NCI-H1694 treated with DMSO at 0.1 percent for 48 hours (cell line): ENCODE measurements at regions not wholly inside any gene's neighbourhood (a gene's known extent, or its start where the extent isn't known, plus 50 kb on each side); places are given as distances from the start of the nearest gene placed in this dataset.
"Not testable (repeated sequence)": the region's sequence is repeated elsewhere in the genome, so short reads cannot be mapped to it uniquely, and the experiment has no call there.

Experiments used
- DNase-seq: peaks from one replicate; lab custom pipeline; 2025; lab: John Stamatoyannopoulos, UW

DNA sequence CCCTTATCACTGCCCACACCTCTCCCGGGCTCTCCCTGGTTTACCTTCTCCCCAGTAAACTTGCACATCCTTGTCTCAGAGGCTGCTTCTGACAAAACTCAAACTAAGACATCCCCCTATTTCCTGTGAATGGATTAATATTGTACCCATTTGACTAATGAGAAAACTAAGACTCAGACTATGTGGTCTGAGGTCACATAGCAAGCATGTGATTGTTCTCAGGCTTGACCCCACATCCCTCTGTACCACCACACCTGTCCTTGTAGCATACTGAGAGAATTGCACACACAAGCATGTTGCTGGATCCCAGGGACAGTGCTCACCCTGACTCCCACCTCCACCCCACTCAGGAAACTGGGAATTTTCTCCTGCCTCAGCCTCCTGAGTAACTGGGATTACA lies 90.7 kb upstream of the HES1 start:
- no peak for DNase-seq

GRCh38 chr3:194045919-194046318 lies 90.0 kb upstream of the HES1 start:
- DNase-seq: no peak

DNA sequence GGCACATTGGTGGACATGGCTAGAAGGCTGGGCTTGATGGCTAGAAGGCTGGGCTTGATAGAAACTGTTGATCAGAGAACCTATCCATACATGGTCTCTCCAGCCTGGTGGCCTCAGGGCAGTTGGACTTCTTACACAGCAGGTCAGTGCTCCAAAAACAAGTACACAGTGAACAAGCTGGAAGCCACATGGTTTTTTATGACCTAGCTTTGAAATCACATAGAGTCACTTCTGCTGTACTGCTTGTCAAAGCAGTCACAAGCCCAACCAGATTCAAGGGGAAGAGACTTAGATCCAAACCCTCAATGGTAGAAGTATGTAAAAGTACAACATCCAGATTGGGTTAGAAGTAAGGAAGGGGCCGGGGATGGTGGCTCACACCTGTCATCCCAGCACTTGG lies 89.4 kb upstream of the HES1 start:
- DNase-seq: no peak

DNA sequence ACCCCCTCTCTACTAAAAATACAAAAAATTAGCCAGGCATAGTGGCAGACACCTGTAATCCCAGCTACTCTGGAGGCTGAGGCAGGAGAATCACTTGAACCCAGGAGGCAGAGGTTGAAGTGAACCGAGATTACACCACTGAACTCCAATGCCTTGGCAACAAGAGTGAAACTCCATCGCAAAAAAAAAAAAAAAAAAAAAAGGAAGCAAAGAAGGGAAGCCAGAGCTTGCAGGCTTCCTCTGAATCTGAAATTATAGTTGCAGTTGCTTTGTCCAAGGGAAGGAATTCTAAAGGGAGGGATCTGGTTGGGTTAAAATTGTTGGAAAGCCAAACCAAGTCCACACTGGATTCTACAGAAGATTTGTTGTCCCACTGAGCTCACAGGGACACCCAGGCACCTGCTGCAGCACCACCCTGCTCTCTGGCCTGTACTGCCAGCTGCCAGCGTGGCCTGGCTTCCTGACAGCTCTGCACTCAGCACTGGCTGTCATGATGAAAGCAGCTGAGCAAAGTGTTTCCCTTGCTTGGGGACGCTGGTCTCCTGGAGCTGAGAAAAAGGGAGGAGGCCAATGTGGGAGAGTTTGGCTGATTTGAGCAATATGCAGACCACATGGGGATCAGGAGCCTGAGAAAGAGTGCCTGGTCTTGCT lies 88.8 kb upstream of the HES1 start:
- DNase-seq: peak; percentile 33

- DNase-seq: no peak
Observed at GRCh38 chr3:194049394-194049793, 86.6 kb upstream of the HES1 start.

DNA sequence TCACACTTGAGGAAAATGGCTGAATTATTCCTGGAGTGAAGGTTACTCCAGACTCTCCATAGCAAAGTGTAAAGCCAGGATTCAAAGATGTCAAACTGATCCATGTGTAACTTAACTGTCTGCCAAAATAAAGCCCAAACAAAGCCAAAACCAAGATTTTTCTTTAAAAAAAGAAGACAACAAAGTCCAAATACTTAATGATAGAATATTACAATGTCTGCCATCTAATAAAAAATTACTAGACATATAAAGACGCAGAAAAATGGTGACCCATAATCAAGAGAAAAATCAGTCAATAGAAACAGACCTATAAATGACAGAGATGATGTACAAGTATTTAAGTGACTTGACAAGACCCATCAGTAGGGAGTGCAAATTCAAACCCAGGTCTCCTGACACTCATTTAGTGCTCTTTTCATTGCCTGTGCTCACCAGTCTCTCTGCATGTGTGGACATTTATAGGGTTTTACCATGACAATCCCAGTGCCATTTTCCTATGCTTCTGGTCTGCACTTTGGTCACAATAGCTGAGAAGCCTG lies 85.1 kb upstream of the HES1 start:
- no peak for DNase-seq

- no peak for DNase-seq
Observed at GRCh38 chr3:194051366-194052149, 84.4 kb upstream of the HES1 start.

DNA sequence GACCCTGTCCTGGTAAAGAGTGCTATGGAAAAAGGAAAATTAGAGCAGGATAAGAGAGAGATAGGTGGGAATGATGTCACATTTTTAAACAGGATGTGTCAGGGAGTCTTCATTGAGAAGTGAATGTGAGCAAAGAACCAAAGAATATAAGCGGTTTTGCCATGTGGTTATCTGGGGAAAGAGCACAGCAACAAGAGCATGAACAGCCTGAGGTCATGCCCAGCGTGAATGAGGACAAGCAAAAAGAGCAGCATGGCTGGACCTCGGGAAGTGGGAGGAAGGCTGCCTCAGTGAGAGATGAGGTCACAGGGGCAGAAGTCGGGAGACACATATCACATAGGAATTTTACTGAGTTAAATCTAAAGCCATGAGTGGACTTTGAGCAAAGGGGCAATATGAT lies 82.8 kb upstream of the HES1 start:
- no peak for DNase-seq

- no peak for DNase-seq
Observed at GRCh38 chr3:194054016-194054415, 81.9 kb upstream of the HES1 start.

DNA sequence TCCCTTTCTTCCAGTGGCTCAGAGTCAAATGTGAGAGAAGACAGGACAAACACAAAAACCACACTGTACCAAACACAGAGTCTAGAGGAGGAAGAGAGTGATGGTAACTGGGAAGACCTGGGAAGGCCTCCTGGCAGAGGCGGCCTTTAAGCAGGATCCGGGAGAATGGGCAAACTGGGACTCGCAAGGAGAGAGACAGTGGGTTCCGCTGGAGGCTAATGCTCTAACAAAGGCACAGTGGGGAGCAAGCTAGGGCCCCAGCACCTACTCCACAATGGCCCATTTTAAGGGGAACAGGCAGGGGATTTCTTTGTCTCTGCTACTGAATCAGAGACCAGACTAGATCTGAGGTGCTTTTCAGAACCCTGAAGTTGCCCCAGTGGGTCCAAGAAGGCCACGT lies 81.4 kb upstream of the HES1 start:
- no peak for DNase-seq

DNA sequence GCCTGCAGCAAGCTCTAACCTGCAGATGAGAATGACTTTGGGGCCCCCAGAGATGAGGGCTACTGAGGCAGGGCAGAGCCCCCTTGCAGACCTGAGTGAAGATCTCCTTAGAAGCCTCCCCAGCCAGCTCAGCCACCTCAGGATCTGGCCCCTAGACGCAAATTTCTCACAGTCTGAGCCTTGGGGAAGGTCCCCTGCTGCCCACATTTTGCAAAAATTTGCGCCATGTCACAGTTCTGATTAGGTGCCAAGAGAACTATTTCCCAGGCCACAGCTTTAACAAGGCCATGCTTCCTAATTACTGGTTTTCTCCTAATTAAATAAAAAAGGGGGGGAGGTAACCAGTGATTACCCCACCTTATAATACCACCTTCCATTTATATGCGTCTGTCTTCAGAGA lies 81.0 kb upstream of the HES1 start:
- DNase-seq: no peak

- DNase-seq: not testable (repeated sequence)
Observed at GRCh38 chr3:194056323-194056722, 79.6 kb upstream of the HES1 start.

DNA sequence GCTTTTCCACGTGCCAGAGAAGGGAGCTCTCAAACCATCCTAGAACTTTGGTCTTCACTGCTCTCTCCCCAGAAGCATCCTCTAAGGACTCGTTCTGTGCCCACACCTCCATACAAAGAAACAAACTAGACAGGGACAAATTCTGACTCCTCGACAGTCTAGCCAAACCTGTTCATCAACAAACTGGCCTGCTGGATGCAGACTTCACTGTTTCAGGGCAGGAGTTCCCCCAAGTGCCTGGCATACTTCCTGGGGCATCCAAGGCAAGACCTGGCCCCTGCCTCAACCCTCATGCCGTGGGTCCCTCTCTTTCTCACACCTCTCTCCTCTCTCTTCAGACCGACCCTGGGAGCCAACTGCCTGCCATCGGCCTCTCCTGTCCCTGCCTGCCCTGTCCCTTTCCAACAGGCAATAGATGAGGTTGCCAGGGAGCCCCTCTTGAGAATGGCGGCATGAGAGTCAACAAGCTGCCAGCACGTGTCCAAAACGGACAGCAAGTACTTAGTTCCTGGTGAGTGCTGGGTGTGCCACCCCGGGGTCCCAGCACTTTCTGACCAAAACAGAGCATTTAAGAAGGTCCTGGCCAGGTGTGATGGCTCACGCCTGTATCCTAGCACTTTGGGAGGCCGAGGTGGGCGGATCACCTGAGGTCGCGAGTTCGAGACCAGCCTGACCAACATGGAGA lies 79.1 kb upstream of the HES1 start:
- DNase-seq: no peak

GRCh38 chr3:194057570-194058188 lies 78.3 kb upstream of the HES1 start:
- no peak for DNase-seq

DNA sequence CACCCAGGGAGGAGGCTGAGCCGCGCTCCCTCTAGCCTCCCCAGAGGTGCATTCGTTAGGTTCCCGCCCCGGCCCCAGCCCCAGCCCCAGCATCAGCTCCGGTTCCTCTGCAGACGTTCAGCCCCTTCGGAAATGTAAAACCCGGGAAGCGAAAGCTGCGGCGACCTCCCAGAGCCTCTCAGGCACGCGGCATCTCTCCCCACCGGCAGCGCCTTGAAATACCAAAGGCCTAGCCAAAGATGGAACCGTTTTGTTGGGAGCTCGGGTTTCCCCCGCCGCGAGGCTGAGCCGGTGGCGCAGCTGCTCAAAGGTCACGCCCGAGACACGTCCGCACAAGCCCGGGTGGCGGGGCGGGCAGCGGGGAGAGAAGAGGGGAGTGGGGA lies 77.8 kb upstream of the HES1 start:
- peak; percentile 51 for DNase-seq

GRCh38 chr3:194058753-194059152 lies 77.2 kb upstream of the HES1 start:
- DNase-seq: no peak

DNA sequence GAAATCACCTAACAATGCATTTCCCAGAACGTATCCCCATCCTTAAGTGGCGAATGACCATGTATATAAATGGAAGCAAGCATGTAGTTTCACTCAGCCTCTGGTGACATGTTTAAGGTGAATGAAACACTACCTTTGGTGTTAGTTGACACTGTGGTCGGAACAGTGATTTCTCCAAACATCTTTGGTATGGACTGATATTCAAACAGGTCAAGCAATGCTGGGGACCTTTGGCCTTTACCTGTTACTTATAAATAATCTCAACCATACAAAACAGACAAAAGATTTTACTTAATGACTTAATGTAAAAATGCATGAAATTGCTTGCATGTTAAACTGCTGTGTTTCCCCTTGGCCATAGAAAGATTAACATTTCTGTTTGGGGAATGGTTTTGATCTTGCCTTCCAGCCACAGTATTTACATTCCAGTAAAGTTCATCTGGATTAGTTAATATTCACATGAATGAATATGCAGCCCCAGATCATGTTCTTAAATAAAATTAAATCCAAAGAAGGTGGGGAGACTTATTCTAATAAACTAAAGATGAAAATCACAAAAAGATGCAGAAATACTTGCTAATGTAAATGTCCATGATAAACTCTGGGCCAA lies 74.4 kb upstream of the HES1 start:
- no peak for DNase-seq

DNA sequence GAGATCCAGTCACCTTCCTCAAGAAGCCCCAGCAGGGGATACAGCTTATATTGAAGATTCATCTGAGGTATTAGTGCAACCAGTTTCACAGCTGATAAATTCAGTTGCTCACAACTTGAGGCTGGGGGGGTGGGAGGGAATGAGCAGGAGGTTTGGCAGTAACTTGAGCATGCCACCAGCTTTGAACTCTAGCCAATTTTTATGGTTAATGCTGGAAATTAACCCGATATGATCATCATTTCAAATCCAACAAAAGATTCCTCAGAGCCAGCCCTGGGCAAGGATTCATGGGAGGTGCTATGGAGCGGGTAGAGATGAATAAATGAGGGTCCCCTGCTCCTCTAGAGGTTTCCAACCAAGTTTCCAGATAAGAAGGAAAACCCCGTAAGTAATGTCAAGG lies 73.1 kb upstream of the HES1 start:
- no peak for DNase-seq

- DNase-seq: no peak
Observed at GRCh38 chr3:194064380-194065332, 71.3 kb upstream of the HES1 start.

- DNase-seq: not testable (repeated sequence)
Observed at GRCh38 chr3:194067327-194067726, 68.6 kb upstream of the HES1 start.

DNA sequence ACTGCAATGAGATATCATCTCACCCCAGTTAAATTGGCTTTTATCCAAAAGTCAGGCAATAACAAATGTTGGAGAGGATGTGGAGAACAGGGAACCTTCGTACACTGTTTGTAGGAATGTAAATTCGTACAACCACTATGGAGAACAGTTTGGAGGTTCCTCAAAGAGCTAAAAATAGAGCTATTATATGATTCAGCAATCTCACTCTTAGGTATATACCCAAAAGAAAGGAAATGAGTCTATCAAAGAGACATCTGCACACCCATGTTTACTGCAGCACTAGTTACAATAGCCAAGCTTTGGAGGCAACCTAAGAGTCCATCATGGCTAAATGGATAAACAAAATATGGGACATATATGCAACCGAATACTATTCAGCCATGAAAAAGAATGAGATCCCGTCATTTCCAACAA lies 68.0 kb upstream of the HES1 start:
- no peak for DNase-seq
